HG03196 (cell line): ENCODE measurements at regions not wholly inside any gene's neighbourhood (a gene's known extent, or its start where the extent isn't known, plus 50 kb on each side); places are given as distances from the start of the nearest gene placed in this dataset.

Source experiments
- ATAC-seq: cut with Tn5 transposase; IDR thresholded peaks from one replicate; pipeline ENCODE4 v1.9.1; 2021; ENCODE audit not compliant: unreplicated experiment

DNA sequence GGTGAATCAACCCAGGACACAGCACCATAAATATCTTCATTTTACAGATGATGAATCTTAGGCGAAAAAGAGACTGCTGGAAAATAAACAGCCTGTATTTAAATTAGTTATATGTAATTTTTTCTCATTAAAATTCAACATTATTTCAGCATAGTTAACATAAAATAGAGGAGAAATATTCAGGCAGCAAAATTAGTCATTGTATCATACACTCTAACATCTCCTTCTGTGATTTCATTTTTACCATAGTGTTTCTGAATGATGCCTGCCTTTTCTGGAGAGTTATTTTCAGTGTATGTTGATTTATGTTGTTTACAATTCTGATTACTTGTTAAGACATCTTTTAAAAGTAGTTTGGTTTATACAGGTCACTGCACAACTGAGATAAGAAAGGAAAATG is 82.3 kb upstream of the KCNIP4 start:
- no peak for ATAC-seq

DNA sequence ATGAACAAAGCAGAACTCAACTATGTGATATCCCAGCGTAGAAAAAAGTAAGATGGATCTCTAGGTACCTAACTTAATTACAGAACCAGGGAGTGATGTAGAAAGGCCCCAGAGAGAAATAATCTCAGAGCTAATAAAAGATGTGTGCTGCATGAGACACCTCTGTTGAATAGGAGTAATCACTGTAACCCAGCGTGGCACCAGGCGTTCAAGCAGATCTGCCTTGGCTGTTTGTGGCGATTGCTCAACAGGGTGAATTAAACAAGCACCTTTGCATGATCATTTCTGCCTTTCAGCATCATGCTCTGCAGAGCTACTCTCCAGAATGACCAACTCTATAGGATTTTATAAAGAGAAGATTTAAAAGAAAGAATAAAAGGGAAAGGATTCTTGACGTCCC is 81.7 kb upstream of the KCNIP4 start:
- no peak for ATAC-seq

DNA sequence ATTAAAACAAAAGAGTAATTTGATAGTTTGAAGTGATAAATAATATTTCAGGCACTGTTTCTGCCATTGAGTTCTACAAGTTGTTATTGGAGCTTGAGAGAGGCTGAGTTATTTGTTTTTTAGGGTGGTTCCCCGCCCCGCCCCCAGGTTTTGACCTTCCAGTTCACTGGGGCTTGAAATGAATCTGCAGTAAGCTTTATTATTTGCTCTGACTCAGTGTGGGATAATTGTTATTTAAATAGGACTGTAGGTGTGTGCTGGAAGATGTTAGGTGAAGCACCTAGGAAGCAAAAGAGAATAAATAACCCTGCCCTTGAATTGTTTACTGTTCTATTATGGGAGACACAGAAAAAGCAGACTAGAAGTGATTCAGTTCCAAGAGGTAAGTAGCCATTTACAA is 81.2 kb upstream of the KCNIP4 start:
- ATAC-seq = no peak

DNA sequence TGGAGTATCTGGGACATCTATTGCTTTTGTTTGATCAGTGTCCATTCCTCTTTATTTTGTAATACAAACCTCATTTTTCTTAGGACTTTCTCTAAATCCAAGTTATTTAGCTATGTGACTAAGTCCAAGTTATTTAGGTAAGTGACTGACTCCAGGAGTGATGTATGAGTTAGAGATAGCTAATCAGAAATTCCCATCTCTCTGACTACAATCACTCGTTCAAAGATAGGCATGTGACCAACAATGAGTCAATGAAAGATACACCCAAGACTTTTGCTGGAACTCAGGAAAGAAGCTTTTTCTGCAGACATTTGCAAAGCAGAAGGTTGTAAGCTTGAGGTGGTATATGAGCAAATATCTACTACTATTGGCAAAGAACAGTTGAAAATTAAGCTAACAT is 72.5 kb upstream of the KCNIP4 start:
- ATAC-seq = no peak

DNA sequence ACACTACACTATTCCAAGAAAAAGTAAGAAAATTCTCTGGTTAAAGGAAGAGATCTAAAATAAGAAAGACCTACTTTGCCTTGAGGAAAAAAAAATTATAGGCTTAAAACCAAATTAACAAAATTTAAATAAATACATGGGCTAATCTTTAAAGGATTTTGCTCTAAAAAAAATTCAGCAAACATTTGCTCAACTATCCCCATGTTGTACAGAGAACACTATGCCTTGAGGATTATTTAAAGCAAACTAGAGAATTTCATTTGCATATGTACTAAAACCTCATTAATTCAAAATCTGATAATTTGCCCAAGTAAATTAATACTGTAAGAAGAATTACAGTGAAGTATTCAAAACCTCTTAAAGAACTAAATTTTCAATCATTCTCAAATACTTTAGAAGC is 71.6 kb upstream of the KCNIP4 start:
- no peak for ATAC-seq

DNA sequence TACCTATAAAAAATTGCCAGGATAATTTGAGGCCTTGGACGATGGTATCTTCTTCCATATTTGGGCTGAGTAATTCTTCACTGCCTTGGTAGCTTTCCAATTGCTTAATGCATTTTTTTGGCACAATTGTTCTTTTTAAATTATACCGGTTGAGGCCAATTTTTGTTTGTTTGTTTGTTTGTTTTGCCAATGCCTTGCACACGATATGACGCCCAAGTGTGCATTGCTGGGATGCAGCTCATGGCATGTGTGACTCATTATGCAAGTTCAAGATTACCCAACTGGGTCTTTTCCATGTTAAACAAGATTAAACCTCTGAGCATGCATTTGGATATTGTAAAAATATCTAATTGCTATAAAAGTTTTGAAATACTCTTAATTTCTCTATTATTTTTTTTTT is 71.1 kb upstream of the KCNIP4 start:
- ATAC-seq = no peak

DNA sequence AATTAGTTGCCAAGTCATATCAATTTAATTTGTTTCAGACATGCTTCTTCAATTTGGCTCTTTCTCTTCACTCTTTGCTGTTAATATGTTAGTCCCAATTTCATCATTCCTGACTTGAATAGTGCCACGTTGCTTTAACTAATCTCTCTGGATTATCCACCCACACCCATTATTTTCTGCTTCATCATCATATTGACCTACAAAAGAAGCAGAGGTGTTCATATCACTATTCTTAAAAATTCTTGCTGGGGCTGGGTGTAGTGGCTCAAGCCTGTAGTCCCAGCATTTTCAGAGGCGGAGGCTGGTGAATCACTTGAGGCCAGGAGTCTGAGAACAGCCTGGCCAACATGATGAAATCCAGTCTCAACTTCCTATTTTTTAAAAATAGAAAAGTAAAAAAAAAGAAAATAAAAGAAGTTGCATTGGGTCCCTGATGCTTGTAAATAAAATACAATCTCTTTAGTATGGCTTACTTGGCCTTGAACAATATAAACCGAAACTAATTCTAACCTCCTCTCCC is 65.7 kb upstream of the KCNIP4 start:
- no peak for ATAC-seq

DNA sequence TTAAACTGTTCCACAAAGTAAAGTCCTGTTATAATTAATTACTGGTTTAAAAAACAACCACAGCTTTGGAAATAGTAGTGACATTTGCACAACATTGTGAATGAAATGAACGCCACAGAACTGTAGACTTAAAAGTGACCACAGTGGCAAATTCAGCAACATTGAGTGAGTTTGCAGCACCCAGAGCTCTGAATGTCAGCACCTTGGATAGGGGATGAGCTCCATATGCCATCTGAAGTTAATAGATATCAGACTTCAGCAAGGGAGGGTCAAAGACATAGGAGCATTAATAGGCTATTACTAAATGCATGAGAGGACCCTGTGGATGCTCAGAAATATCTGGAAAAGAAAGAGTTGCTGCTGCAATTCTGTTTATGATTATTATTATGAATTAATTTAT is 55.3 kb upstream of the KCNIP4 start:
- no peak for ATAC-seq
